Ishikawa (cell line): ENCODE measurements at regions not wholly inside any gene's neighbourhood (a gene's known extent, or its start where the extent isn't known, plus 50 kb on each side); places are given as distances from the start of the nearest gene placed in this dataset.

ENCODE experiments used
- CEBPB ChIP-seq: IDR thresholded peaks from 2 replicates; pipeline ENCODE4 v1.6.1; 2012
- CREB1 ChIP-seq: IDR thresholded peaks from 2 replicates; pipeline ENCODE4 v1.6.1; 2012; ENCODE audit warnings: low read depth
- EGR1 ChIP-seq: IDR thresholded peaks from 2 replicates; pipeline ENCODE4 v1.6.1; 2012
- EP300 ChIP-seq: IDR thresholded peaks from 2 replicates; pipeline ENCODE4 v1.6.1; 2012; ENCODE audit warnings: borderline replicate concordance
- FOXM1 ChIP-seq: IDR thresholded peaks from 2 replicates; pipeline ENCODE4 v1.6.1; 2012; ENCODE audit warnings: low read depth, borderline replicate concordance
- MAX ChIP-seq: IDR thresholded peaks from 2 replicates; pipeline ENCODE4 v1.6.1; 2012
- NFIC ChIP-seq: IDR thresholded peaks from 2 replicates; pipeline ENCODE4 v1.6.1; 2012
- RAD21 ChIP-seq: IDR thresholded peaks from 2 replicates; pipeline ENCODE4 v1.6.1; 2012; ENCODE audit warnings: low read depth
- REST ChIP-seq: IDR thresholded peaks from 2 replicates; pipeline ENCODE4 v1.6.1; 2012; ENCODE audit warnings: low read depth, mild to moderate bottlenecking
- TAF1 ChIP-seq: IDR thresholded peaks from 2 replicates; pipeline ENCODE4 v1.6.1; 2012; ENCODE audit warnings: low read depth, mild to moderate bottlenecking
- TEAD4 ChIP-seq: IDR thresholded peaks from 2 replicates; pipeline ENCODE4 v1.6.1; 2012
- USF1 ChIP-seq: IDR thresholded peaks from 2 replicates; pipeline ENCODE4 v1.6.1; 2012
- YY1 ChIP-seq: IDR thresholded peaks from 2 replicates; pipeline ENCODE4 v1.6.1; 2012; ENCODE audit warnings: low read depth
- ZBTB7A ChIP-seq: IDR thresholded peaks from 2 replicates; pipeline ENCODE4 v1.6.1; 2012; ENCODE audit warnings: low read depth

GRCh38 chr20:6559791-6560190, 207.7 kb upstream of the BMP2 start:
- TF ChIP-seq REST, result no peak
- TF ChIP-seq EP300, result no peak
- TF ChIP-seq TEAD4, result no peak
- no peak for TF ChIP-seq RAD21
- TF ChIP-seq TAF1, result no peak
- no peak for TF ChIP-seq MAX
- no peak for TF ChIP-seq FOXM1
- TF ChIP-seq NFIC, result no peak
- TF ChIP-seq CEBPB, result no peak
- no peak for TF ChIP-seq YY1
- no peak for TF ChIP-seq CREB1
- no peak for TF ChIP-seq USF1
- TF ChIP-seq EGR1, result no peak
- no peak for TF ChIP-seq ZBTB7A
